ENCODE measurements at regions not wholly inside any gene's neighbourhood (a gene's known extent, or its start where the extent isn't known, plus 50 kb on each side); places are given as distances from the start of the nearest gene placed in this dataset.
"Not testable (repeated sequence)": the region's sequence is repeated elsewhere in the genome, so short reads cannot be mapped to it uniquely, and the experiment has no call there.

DNA sequence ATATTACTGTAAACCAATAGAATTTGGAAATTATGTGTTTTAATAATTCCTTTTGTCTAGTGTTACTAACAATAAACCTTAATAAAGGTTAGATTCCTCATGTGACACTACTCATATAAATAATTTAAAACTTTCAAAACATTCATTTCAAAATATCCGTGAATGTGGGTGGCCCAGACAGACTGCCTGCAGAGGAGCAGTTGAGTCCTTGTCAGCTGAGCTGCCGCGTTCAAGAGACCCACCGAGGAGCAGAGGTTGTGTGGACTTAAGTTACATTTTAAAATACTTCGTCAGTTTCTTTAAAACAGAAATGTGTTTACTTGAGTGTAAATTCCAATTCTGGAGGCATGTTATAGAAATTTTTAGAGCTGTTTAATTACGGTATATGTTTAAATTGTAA lies 64.2 kb upstream of the HGFAC start:
- TF ChIP-seq CTCF (IDR thresholded peaks at IDR 0.05) (no peak), EP300 (IDR thresholded peaks at IDR 0.05) (no peak), POLR2A (IDR thresholded peaks at IDR 0.05) (no peak)
- intact Hi-C loops (cut with DNase I) = no loop called here
- no peak for DNase-seq
- peaks cover 2% of the 10 kb centered on the region for H3K4me1 ChIP-seq (ENCODE audit: insufficient read depth)
- H3K4me3 ChIP-seq = no peak overlapping the region
- H3K27ac ChIP-seq = no peak overlapping the region
- H3K36me3 ChIP-seq = no peaks in the 10 kb centered on the region
- H3K27me3 ChIP-seq = no peaks in the 10 kb centered on the region
- 77 to 84% (median 82%) methylated on average over 6 of the region's 6 CpGs for WGBS, 3 donors
- no peaks in the 10 kb centered on the region for H3K9me3 ChIP-seq

DNA sequence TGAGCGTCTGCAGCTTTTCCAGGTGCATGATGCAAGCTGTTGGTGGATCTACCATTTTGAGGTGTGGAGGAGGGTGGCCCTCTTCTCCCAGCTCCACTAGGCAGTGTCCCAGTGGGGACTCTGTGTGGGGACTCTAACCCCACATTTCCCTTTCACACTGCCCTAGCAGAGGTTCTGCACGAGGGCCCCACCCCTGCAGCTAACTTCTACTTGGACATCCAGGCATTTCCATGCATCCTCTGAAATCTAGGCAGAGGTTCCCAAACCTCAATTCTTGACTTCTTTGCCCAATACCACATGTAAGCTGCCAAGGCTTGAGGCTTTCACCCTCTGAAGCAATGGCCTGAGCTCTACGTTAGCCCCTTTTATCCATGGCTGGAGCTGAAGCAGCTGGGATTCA lies 61.4 kb upstream of the HGFAC start:
- DNase-seq; H3K27ac ChIP-seq; H3K4me1 ChIP-seq (ENCODE audit: insufficient read depth); H3K27me3 ChIP-seq; intact Hi-C loops (cut with DNase I); H3K36me3 ChIP-seq; H3K4me3 ChIP-seq; H3K9me3 ChIP-seq: not testable (repeated sequence)
- 95 to 98% (median 97%) methylated on average over 3 of the region's 3 CpGs for WGBS, 3 donors

DNA sequence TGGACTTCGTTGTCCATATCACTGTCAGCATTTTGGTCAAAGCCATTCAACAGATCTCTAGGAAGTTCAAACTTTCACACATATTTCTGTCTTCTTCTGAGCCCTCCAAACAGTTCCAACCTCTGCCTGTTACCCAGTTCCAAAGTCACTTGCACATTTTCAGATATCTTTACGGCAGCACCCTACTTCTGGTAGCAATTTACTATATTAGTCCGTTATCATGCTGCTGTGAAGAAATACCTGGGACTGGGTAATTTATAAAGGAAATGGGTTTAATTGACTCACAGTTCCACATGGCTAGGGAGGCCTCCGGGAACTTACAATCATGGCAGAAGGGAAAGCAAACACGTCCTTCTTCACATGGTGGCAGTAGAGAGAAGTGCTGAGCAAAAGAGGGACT lies 60.6 kb upstream of the HGFAC start:
- H3K27ac ChIP-seq; H3K4me3 ChIP-seq; H3K4me1 ChIP-seq (ENCODE audit: insufficient read depth); DNase-seq; H3K36me3 ChIP-seq; intact Hi-C loops (cut with DNase I); H3K27me3 ChIP-seq; H3K9me3 ChIP-seq: not testable (repeated sequence)
- 86 to 88% (median 87%) methylated on average over 5 of the region's 5 CpGs for WGBS, 3 donors

DNA sequence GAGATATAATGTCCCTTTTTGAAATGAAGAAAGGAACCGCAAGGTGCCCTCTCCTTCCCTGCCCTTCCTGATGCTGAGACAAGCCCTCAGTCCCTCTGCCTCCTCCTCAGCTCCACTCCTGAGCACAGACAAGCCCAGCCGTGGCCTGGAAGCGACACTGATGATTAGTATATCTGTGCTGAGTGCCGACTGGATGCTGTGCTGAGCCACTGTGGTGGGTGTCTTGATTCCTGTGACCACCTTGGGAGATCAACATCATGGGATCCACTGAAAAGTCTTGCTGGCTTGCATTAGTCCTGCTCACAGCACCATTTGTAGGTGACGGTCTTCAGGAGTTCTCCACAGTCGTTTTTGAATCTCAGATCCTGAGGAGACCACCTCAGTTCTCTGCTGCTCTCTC lies 59.5 kb upstream of the HGFAC start:
- Histone ChIP-seq H3K4me3 (no peak overlapping the region), H3K27ac (no peak overlapping the region), H3K36me3 (no peaks in the 10 kb centered on the region), H3K9me3 (no peaks in the 10 kb centered on the region), H3K4me1 (ENCODE audit: insufficient read depth) (peaks cover 2% of the 10 kb centered on the region), H3K27me3 (no peaks in the 10 kb centered on the region)
- TF ChIP-seq POLR2A (IDR thresholded peaks at IDR 0.05) (no peak), CTCF (IDR thresholded peaks at IDR 0.05) (no peak), EP300 (IDR thresholded peaks at IDR 0.05) (no peak)
- WGBS, 3 donors = 89 to 91% (median 90%) methylated on average over 6 of the region's 6 CpGs
- DNase-seq = no peak
- intact Hi-C loops (cut with DNase I) = no loop called here

DNA sequence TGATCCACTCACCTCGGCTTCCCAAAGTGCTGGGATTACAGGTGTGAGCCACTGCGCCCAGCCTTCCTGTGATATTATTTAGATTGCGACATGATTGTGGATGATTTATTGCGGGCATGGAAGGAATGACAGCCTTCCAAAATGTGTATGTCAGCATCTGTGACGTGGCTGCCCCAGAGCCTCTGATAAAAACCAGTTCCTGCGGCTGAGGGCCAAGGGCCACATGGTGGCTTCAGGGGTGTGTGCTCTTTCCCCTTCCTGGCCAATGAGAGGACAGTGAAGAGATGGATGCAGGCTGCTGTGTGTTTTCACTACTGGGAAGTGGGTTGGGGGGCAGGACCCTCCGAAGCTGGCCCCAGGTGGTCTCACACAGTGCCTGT lies 57.4 kb upstream of the HGFAC start:
- no peak for DNase-seq
- intact Hi-C loops (cut with DNase I) = no loop called here
- Histone ChIP-seq H3K36me3 (no peaks in the 10 kb centered on the region), H3K27ac (no peak overlapping the region), H3K4me3 (no peak overlapping the region), H3K27me3 (no peaks in the 10 kb centered on the region), H3K4me1 (ENCODE audit: insufficient read depth) (peaks cover 8% of the 10 kb centered on the region), H3K9me3 (no peaks in the 10 kb centered on the region)
- 90 to 91% (median 91%) methylated on average over 7 of the region's 7 CpGs for WGBS, 3 donors
- TF ChIP-seq EP300 (IDR thresholded peaks at IDR 0.05) (no peak), POLR2A (IDR thresholded peaks at IDR 0.05) (no peak)

DNA sequence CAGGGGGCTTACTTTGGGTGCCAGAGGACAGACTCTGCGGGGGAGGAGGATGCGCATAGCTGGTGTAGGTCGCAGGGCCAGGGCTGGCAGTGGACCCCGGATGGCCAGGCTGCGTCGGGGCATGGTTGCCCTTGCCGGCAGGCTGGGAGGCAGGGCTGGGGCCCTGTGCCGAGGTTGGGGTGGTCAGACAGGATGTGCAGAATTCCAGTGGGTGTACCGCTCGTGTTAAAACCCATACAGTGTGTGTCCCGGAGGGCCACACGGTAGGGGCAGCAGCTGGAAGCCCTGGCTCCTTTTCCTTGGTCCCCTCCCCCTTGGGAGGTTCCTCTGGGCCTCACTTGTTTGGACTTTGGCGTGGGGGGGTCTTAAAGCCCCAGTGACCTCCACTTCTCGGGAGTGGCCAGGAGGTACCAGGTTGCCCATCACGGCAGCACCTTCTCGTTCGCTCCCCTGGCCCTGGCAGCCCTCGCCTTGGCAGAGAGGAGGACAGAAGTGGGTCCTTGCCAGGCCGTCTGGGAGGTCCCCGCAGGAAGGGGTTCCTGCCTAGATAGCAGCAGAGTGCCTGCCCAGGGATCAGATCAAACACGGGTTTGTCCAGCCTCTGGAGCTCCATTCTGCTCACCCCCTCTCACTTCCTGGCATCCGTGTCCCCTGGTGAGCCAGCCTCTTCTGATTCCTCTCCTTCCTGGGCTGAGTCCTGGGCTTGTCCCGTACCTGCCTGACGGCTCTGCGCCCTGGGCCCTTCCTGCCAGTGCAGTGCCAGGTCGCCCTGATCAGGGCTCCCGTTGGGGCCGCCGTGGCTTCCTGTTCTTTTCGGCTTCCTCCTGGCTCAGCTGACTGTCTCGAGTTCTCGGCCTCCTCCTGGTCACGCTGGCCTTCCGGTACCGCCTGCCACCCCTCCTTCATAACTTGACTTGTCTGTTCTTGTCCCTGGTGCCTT lies 56.7 kb upstream of the HGFAC start:
- H3K9me3 ChIP-seq = no peaks in the 10 kb centered on the region
- no peak overlapping the region for H3K27ac ChIP-seq
- TF ChIP-seq POLR2A (IDR thresholded peaks at IDR 0.05) = no peak
- no peak for TF ChIP-seq EP300 (IDR thresholded peaks at IDR 0.05)
- no peak for TF ChIP-seq CTCF (IDR thresholded peaks at IDR 0.05)
- peaks cover 8% of the 10 kb centered on the region for H3K4me1 ChIP-seq (ENCODE audit: insufficient read depth)
- intact Hi-C loops (cut with DNase I) = no loop called here
- no peak overlapping the region for H3K4me3 ChIP-seq
- DNase-seq = peak in 2 of 5 donors; percentile 12 to 36
- WGBS, 3 donors = 73 to 89% (median 83%) methylated on average over 35 of the region's 35 CpGs
- H3K36me3 ChIP-seq = no peaks in the 10 kb centered on the region
- no peaks in the 10 kb centered on the region for H3K27me3 ChIP-seq

Measured in ovary (tissue), 7 donors.